ENCODE measurements at regions not wholly inside any gene's neighbourhood (a gene's known extent, or its start where the extent isn't known, plus 50 kb on each side); places are given as distances from the start of the nearest gene placed in this dataset.

- H2BK15ac ChIP-seq (ENCODE audit: low read length) = no peak overlapping the region
- no peak overlapping the region for H3K9ac ChIP-seq (replicated peaks in 1 of 4; ENCODE audit: extremely low read depth in 1 of 4, low read depth in 3 of 4, low read length in 3 of 4)
- no peak overlapping the region for H2BK12ac ChIP-seq (ENCODE audit: low read depth, low read length)
- no peak overlapping the region for H4K8ac ChIP-seq (ENCODE audit: extremely low read depth, insufficient read depth, low read length)
- H2BK120ac ChIP-seq (replicated peaks; ENCODE audit: low read depth, low read length) = no peak overlapping the region
- 85% methylated on average over 2 of the region's 2 CpGs; no CpG with 5 or more reads in 1 of the 2 experiments for WGBS, 2 experiments (ENCODE audit: extremely low coverage in 1 of 2, insufficient coverage in 1 of 2, insufficient read length in 1 of 2, insufficient replicate concordance in 2 of 2, low coverage in 1 of 2, low lambda C conversion rate in 2 of 2, missing lambda C conversion rate in 1 of 2)
- no peak overlapping the region for H3K56ac ChIP-seq (replicated peaks; ENCODE audit: insufficient read length, low read depth, low read length)
- H3K23me2 ChIP-seq (ENCODE audit: low read depth, low read length) = no peaks in the 10 kb centered on the region
- no peak overlapping the region for H3K14ac ChIP-seq (ENCODE audit: insufficient read length)
- H4K20me1 ChIP-seq (replicated peaks in 1 of 2; ENCODE audit: control insufficient read depth in 1 of 2, insufficient read depth in 2 of 2, low read length in 2 of 2) = no peaks in the 10 kb centered on the region
- H3K18ac ChIP-seq (ENCODE audit: extremely low read depth, low read length) = no peak overlapping the region
- no peak overlapping the region for H3K4me2 ChIP-seq (ENCODE audit: insufficient read depth in 1 of 2, low read depth in 2 of 2, low read length in 2 of 2)
- no peak overlapping the region for H4K91ac ChIP-seq (replicated peaks; ENCODE audit: insufficient read length, low read length)
- H2BK20ac ChIP-seq (ENCODE audit: low read length) = no peak overlapping the region
- no peaks in the 10 kb centered on the region for H3K79me1 ChIP-seq (ENCODE audit: low read depth, low read length)
- no peak overlapping the region for H3K4me3 ChIP-seq (ENCODE audit: extremely low read depth in 1 of 4, insufficient read depth in 2 of 4, low read depth in 3 of 4, low read length in 4 of 4)
- ChIA-PET POLR2A (ENCODE audit: partially characterized antibody) (no interaction called here), CTCF (ENCODE audit: partially characterized antibody) (no interaction called here)
- H3K27ac ChIP-seq (ENCODE audit: low read depth, low read length) = no peak overlapping the region
- DNase-seq (ENCODE audit: low read depth in 1 of 2, low spot score in 2 of 2) (no peak), FAIRE-seq (no peak)
- H2BK5ac ChIP-seq (ENCODE audit: low read depth, low read length) = no peak overlapping the region
- no peaks in the 10 kb centered on the region for H3K36me3 ChIP-seq (ENCODE audit: control insufficient read depth in 2 of 4, insufficient read depth in 4 of 4, low read length in 3 of 4)
- H2AFZ ChIP-seq (ENCODE audit: low read length) = peak overlapping the region; percentile 70; the same call in 1 of the 2 replicates
- H3K4ac ChIP-seq (replicated peaks; ENCODE audit: insufficient read length, low read depth, low read length) = no peak overlapping the region
- no peak overlapping the region for H3K23ac ChIP-seq (ENCODE audit: insufficient read length)
- no peaks in the 10 kb centered on the region for H3K79me2 ChIP-seq (ENCODE audit: control insufficient read depth in 1 of 2, insufficient read depth in 2 of 2, low read length in 2 of 2)
- H3K4me1 ChIP-seq (replicated peaks in 1 of 4; ENCODE audit: control insufficient read depth in 3 of 4, insufficient read depth in 4 of 4, low read length in 3 of 4) = no peaks in the 10 kb centered on the region
- no peaks in the 10 kb centered on the region for H3K27me3 ChIP-seq (replicated peaks in 1 of 4; ENCODE audit: control insufficient read depth in 3 of 4, extremely low read depth in 1 of 4, insufficient read depth in 3 of 4, low read length in 3 of 4)
- no peaks in the 10 kb centered on the region; a peak in 1 of 4 replicates for H3K9me3 ChIP-seq (ENCODE audit: insufficient read depth in 2 of 2, low read depth in 1 of 2, low read length in 1 of 2)
- no peak overlapping the region for H2AK5ac ChIP-seq (ENCODE audit: low read depth, low read length)
- no peak overlapping the region for H4K5ac ChIP-seq (ENCODE audit: insufficient read length, low read depth, low read length)
- no peak for TF ChIP-seq RBBP5 (IDR thresholded peaks at IDR 0.05; ENCODE audit: borderline replicate concordance, low read depth, low read length)
Observed at GRCh38 chr9:81150016-81150625, 539.2 kb downstream of the TLE1 start.
